ENCODE measurements at regions not wholly inside any gene's neighbourhood (a gene's known extent, or its start where the extent isn't known, plus 50 kb on each side); places are given as distances from the start of the nearest gene placed in this dataset.
A peak's percentile ranks its signal among the peaks of the same experiment; 100 is the strongest.

GRCh38 chr5:92581690-92582089, 999.3 kb downstream of the NR2F1-AS1 start:
- H3K27me3 ChIP-seq (ENCODE audit: control insufficient read depth, insufficient read depth, low read length): no peaks in the 10 kb centered on the region
- no peaks in the 10 kb centered on the region; the same call in 1 of the 2 replicates for H3K36me3 ChIP-seq (ENCODE audit: control insufficient read depth, insufficient read depth, low read length)
- DNase-seq (ENCODE audit: low read depth, low spot score) (no peak), ATAC-seq (no peak)
- intact Hi-C loops (cut with micrococcal nuclease; ENCODE audit: unreplicated experiment): no loop called here
- ChIA-PET POLR2A (no interaction called here), CTCF (no interaction called here)
- H3K4me1 ChIP-seq (ENCODE audit: control insufficient read depth, insufficient read depth, low read length): no peaks in the 10 kb centered on the region
- TF ChIP-seq SIN3A (IDR thresholded peaks at IDR 0.05; ENCODE audit: borderline replicate concordance, insufficient read depth, low read depth, low read length) (no peak), POLR2AphosphoS5 (IDR thresholded peaks at IDR 0.05; ENCODE audit: low read depth, low read length) (no peak), TCF7L2 (IDR thresholded peaks at IDR 0.05; ENCODE audit: low read depth, low read length) (no peak), CTCF (IDR thresholded peaks at IDR 0.05) (no peak), REST (IDR thresholded peaks at IDR 0.05; ENCODE audit: insufficient read depth in 1 of 2, low read depth in 2 of 2, low read length in 1 of 2) (no peak)
- in situ Hi-C loops (cut with HindIII; ENCODE audit: low pct_unique_long_range_greater_than_20kb, low sequenced_read_pairs): no loop called here
- no peak overlapping the region for H3K4me3 ChIP-seq (ENCODE audit: low read depth in 2 of 2, low read length in 2 of 2)
- BruUV-seq (replicated peaks): no TSS peak
- H3K27ac ChIP-seq (ENCODE audit: low read length): peak overlapping the region; percentile 29; the same call in 1 of the 2 replicates
- H3K9me3 ChIP-seq (ENCODE audit: control insufficient read depth, insufficient read depth, low read depth, low read length): peaks cover 16% of the 10 kb centered on the region; the same call in 1 of the 2 replicates

- BruUV-seq (replicated peaks): no TSS peak
- POLR2A ChIA-PET: no interaction called here
- intact Hi-C loops (cut with micrococcal nuclease; ENCODE audit: unreplicated experiment): no loop called here
- Histone ChIP-seq H3K9me3 (ENCODE audit: control insufficient read depth, insufficient read depth, low read depth, low read length) (peaks cover 12% of the 10 kb centered on the region; the same call in 1 of the 2 replicates), H3K4me3 (ENCODE audit: low read depth in 2 of 2, low read length in 2 of 2) (no peak overlapping the region), H3K4me1 (ENCODE audit: control insufficient read depth, insufficient read depth, low read length) (no peaks in the 10 kb centered on the region), H3K27me3 (ENCODE audit: control insufficient read depth, insufficient read depth, low read length) (no peaks in the 10 kb centered on the region), H3K36me3 (ENCODE audit: control insufficient read depth, insufficient read depth, low read length) (no peaks in the 10 kb centered on the region; the same call in 1 of the 2 replicates), H3K27ac (ENCODE audit: low read length) (peak overlapping the region; percentile 29; the same call in 1 of the 2 replicates)
- ATAC-seq: no peak
- CTCF ChIA-PET: no interaction called here
- DNase-seq (ENCODE audit: low read depth, low spot score): no peak
- TF ChIP-seq POLR2AphosphoS5 (IDR thresholded peaks at IDR 0.05; ENCODE audit: low read depth, low read length) (no peak), REST (IDR thresholded peaks at IDR 0.05; ENCODE audit: insufficient read depth in 1 of 2, low read depth in 2 of 2, low read length in 1 of 2) (no peak), TCF7L2 (IDR thresholded peaks at IDR 0.05; ENCODE audit: low read depth, low read length) (no peak), SIN3A (IDR thresholded peaks at IDR 0.05; ENCODE audit: borderline replicate concordance, insufficient read depth, low read depth, low read length) (no peak)
- in situ Hi-C loops (cut with HindIII; ENCODE audit: low pct_unique_long_range_greater_than_20kb, low sequenced_read_pairs): no loop called here
Measured at GRCh38 chr5:92581249-92581648, 999.8 kb downstream of the NR2F1-AS1 start.
